ENCODE measurements at regions not wholly inside any gene's neighbourhood (a gene's known extent, or its start where the extent isn't known, plus 50 kb on each side); places are given as distances from the start of the nearest gene placed in this dataset.

GRCh38 chr5:89668821-89669220, 740.7 kb downstream of the CETN3 start:
- no peak for TF ChIP-seq CTCF (IDR thresholded peaks at IDR 0.05; ENCODE audit: extremely low read depth in 1 of 2, insufficient read depth in 1 of 2, low read depth in 1 of 2, low read length in 2 of 2)
- no peak for TF ChIP-seq POLR2A (IDR thresholded peaks at IDR 0.05; ENCODE audit: low read depth, low read length)
- TF ChIP-seq EZH2 (IDR thresholded peaks at IDR 0.05; ENCODE audit: borderline replicate concordance, low read depth, low read length, severe bottlenecking) = no peak
- TF ChIP-seq FOS (IDR thresholded peaks at IDR 0.05; ENCODE audit: borderline replicate concordance, insufficient read depth, low read length) = no peak
- TF ChIP-seq POLR2AphosphoS5 (IDR thresholded peaks at IDR 0.05; ENCODE audit: insufficient read depth, low read depth, low read length) = no peak
- TF ChIP-seq MAX (IDR thresholded peaks at IDR 0.05; ENCODE audit: insufficient read depth, insufficient read length) = no peak
- TF ChIP-seq JUN (IDR thresholded peaks at IDR 0.05; ENCODE audit: borderline replicate concordance, insufficient read depth, insufficient read length, low read depth) = no peak

All from endothelial cell of umbilical vein (primary cell).